MM.1S (cell line): ENCODE measurements at regions not wholly inside any gene's neighbourhood (a gene's known extent, or its start where the extent isn't known, plus 50 kb on each side); places are given as distances from the start of the nearest gene placed in this dataset.

Source experiments
- EZH2 ChIP-seq: fragments of 300-600 bp; sonication (generic); optimal IDR thresholded peaks from 2 replicates; pipeline ENCODE3; 2017; ENCODE audit warnings: low read depth, mild to moderate bottlenecking, antibody characterized with exemption, low read length, mixed read lengths
- TF ChIP-seq, protein P1 (sequence below): fragments of 300-600 bp; sonication (generic); IDR thresholded peaks from 2 replicates; pipeline ENCODE4 v1.5.1; 2016; ENCODE audit warnings: antibody characterized with exemption, low read length, mixed read lengths

- TF ChIP-seq, protein P1, sequence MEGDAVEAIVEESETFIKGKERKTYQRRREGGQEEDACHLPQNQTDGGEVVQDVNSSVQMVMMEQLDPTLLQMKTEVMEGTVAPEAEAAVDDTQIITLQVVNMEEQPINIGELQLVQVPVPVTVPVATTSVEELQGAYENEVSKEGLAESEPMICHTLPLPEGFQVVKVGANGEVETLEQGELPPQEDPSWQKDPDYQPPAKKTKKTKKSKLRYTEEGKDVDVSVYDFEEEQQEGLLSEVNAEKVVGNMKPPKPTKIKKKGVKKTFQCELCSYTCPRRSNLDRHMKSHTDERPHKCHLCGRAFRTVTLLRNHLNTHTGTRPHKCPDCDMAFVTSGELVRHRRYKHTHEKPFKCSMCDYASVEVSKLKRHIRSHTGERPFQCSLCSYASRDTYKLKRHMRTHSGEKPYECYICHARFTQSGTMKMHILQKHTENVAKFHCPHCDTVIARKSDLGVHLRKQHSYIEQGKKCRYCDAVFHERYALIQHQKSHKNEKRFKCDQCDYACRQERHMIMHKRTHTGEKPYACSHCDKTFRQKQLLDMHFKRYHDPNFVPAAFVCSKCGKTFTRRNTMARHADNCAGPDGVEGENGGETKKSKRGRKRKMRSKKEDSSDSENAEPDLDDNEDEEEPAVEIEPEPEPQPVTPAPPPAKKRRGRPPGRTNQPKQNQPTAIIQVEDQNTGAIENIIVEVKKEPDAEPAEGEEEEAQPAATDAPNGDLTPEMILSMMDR: no peak
- TF ChIP-seq EZH2: no peak
Observed at GRCh38 chr2:155692856-155693255, 639.7 kb downstream of the NR4A2 start.
